ENCODE measurements at regions not wholly inside any gene's neighbourhood (a gene's known extent, or its start where the extent isn't known, plus 50 kb on each side); places are given as distances from the start of the nearest gene placed in this dataset.
A peak's percentile ranks its signal among the peaks of the same experiment; 100 is the strongest.

GRCh38 chr2:145095641-145096435, 575.9 kb upstream of the ZEB2 start:
- DNase-seq, result peak in 1 of 3 donors; percentile 1
- no peak overlapping the region for H3K4me3 ChIP-seq (ENCODE audit: control insufficient read depth in 1 of 7, extremely low read depth in 1 of 7, insufficient read depth in 4 of 7, low read depth in 2 of 7, low read length in 6 of 7)
- H3K27ac ChIP-seq (ENCODE audit: insufficient read depth in 1 of 2, low read depth in 1 of 2, low read length in 2 of 2, poor library complexity in 1 of 2, severe bottlenecking in 2 of 2), result no peak overlapping the region
- H3K9me3 ChIP-seq (ENCODE audit: control extremely low read depth in 1 of 5, control insufficient read depth in 4 of 5, insufficient read depth in 2 of 5, low read depth in 1 of 5, low read length in 4 of 5), result peaks cover 0 to 2% (median 0%) of the 10 kb centered on the region in 5 experiments
- WGBS (ENCODE audit: insufficient coverage), result no CpG with 5 or more reads among the region's 3 CpGs
- H3K4me1 ChIP-seq (ENCODE audit: control extremely low read depth in 1 of 4, control insufficient read depth in 4 of 4, insufficient read depth in 4 of 4, low read length in 3 of 4), result no peaks in the 10 kb centered on the region
- ChIA-PET POLR2A (no interaction called here), CTCF (no interaction called here)
- H3K36me3 ChIP-seq (ENCODE audit: control insufficient read depth in 4 of 4, insufficient read depth in 4 of 4, low read length in 3 of 4), result no peaks in the 10 kb centered on the region
- no peaks in the 10 kb centered on the region for H3K27me3 ChIP-seq (replicated peaks in 2 of 5; ENCODE audit: control insufficient read depth in 4 of 5, insufficient read depth in 5 of 5, low read length in 4 of 5)

GRCh38 chr2:145094370-145094769, 574.5 kb upstream of the ZEB2 start:
- no peaks in the 10 kb centered on the region for H3K4me1 ChIP-seq (ENCODE audit: control extremely low read depth in 1 of 4, control insufficient read depth in 4 of 4, insufficient read depth in 4 of 4, low read length in 3 of 4)
- H3K4me3 ChIP-seq (ENCODE audit: control insufficient read depth in 1 of 7, extremely low read depth in 1 of 7, insufficient read depth in 4 of 7, low read depth in 2 of 7, low read length in 6 of 7), result no peak overlapping the region
- DNase-seq, result no peak
- POLR2A ChIA-PET, result no interaction called here
- H3K36me3 ChIP-seq (ENCODE audit: control insufficient read depth in 4 of 4, insufficient read depth in 4 of 4, low read length in 3 of 4), result no peaks in the 10 kb centered on the region
- no peaks in the 10 kb centered on the region for H3K27me3 ChIP-seq (replicated peaks in 2 of 5; ENCODE audit: control insufficient read depth in 4 of 5, insufficient read depth in 5 of 5, low read length in 4 of 5)
- no peak overlapping the region for H3K27ac ChIP-seq (ENCODE audit: insufficient read depth in 1 of 2, low read depth in 1 of 2, low read length in 2 of 2, poor library complexity in 1 of 2, severe bottlenecking in 2 of 2)
- CTCF ChIA-PET, result no interaction called here
- peaks cover 0 to 6% (median 2%) of the 10 kb centered on the region in 5 experiments for H3K9me3 ChIP-seq (ENCODE audit: control extremely low read depth in 1 of 5, control insufficient read depth in 4 of 5, insufficient read depth in 2 of 5, low read depth in 1 of 5, low read length in 4 of 5)

- Histone ChIP-seq H3K27ac (ENCODE audit: insufficient read depth in 1 of 2, low read depth in 1 of 2, low read length in 2 of 2, poor library complexity in 1 of 2, severe bottlenecking in 2 of 2) (no peak overlapping the region), H3K36me3 (ENCODE audit: control insufficient read depth in 4 of 4, insufficient read depth in 4 of 4, low read length in 3 of 4) (no peaks in the 10 kb centered on the region), H3K4me3 (ENCODE audit: control insufficient read depth in 1 of 7, extremely low read depth in 1 of 7, insufficient read depth in 4 of 7, low read depth in 2 of 7, low read length in 6 of 7) (no peak overlapping the region), H3K27me3 (replicated peaks in 2 of 5; ENCODE audit: control insufficient read depth in 4 of 5, insufficient read depth in 5 of 5, low read length in 4 of 5) (no peaks in the 10 kb centered on the region), H3K9me3 (ENCODE audit: control extremely low read depth in 1 of 5, control insufficient read depth in 4 of 5, insufficient read depth in 2 of 5, low read depth in 1 of 5, low read length in 4 of 5) (peaks cover 0 to 6% (median 2%) of the 10 kb centered on the region in 5 experiments), H3K4me1 (ENCODE audit: control extremely low read depth in 1 of 4, control insufficient read depth in 4 of 4, insufficient read depth in 4 of 4, low read length in 3 of 4) (no peaks in the 10 kb centered on the region)
- ChIA-PET CTCF (no interaction called here), POLR2A (no interaction called here)
- no peak for DNase-seq
These were observed 572.0 kb upstream of the ZEB2 start for GRCh38 chr2:145091967-145092366.

- H3K36me3 ChIP-seq (ENCODE audit: control insufficient read depth in 4 of 4, insufficient read depth in 4 of 4, low read length in 3 of 4), result no peaks in the 10 kb centered on the region
- peaks cover 0 to 6% (median 2%) of the 10 kb centered on the region in 5 experiments for H3K9me3 ChIP-seq (ENCODE audit: control extremely low read depth in 1 of 5, control insufficient read depth in 4 of 5, insufficient read depth in 2 of 5, low read depth in 1 of 5, low read length in 4 of 5)
- POLR2A ChIA-PET, result no interaction called here
- no CpG with 5 or more reads among the region's 2 CpGs for WGBS (ENCODE audit: insufficient coverage)
- CTCF ChIA-PET, result no interaction called here
- no peak for DNase-seq
- H3K27me3 ChIP-seq (replicated peaks in 2 of 5; ENCODE audit: control insufficient read depth in 4 of 5, insufficient read depth in 5 of 5, low read length in 4 of 5), result no peaks in the 10 kb centered on the region
- H3K27ac ChIP-seq (ENCODE audit: insufficient read depth in 1 of 2, low read depth in 1 of 2, low read length in 2 of 2, poor library complexity in 1 of 2, severe bottlenecking in 2 of 2), result no peak overlapping the region
- no peaks in the 10 kb centered on the region for H3K4me1 ChIP-seq (ENCODE audit: control extremely low read depth in 1 of 4, control insufficient read depth in 4 of 4, insufficient read depth in 4 of 4, low read length in 3 of 4)
- no peak overlapping the region for H3K4me3 ChIP-seq (ENCODE audit: control insufficient read depth in 1 of 7, extremely low read depth in 1 of 7, insufficient read depth in 4 of 7, low read depth in 2 of 7, low read length in 6 of 7)
These were observed 571.2 kb upstream of the ZEB2 start for GRCh38 chr2:145090841-145091761.

DNA sequence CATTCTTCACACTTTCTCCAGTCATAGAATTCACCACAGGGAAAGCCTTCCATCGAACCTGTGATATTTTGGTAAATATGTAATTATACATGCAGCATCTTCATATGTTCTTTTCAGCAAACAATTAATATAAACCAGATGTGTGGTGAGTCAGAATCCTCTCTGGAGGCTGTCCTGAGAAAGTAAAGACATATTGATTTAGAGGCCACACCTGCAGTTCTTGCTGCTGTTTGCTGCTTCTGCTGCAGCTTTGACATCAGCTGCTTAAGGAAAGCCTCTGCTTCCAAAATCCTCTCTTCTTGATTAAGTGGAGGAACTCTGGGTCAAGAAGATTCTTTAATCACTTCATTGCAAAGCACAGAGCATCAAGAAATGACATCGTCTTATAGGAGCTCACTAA, 568.8 kb upstream of the ZEB2 start:
- ChIA-PET CTCF (no interaction called here), POLR2A (no interaction called here)
- H3K4me1 ChIP-seq (ENCODE audit: control extremely low read depth in 1 of 4, control insufficient read depth in 4 of 4, insufficient read depth in 4 of 4, low read length in 3 of 4), result no peaks in the 10 kb centered on the region
- H3K27me3 ChIP-seq (replicated peaks in 2 of 5; ENCODE audit: control insufficient read depth in 4 of 5, insufficient read depth in 5 of 5, low read length in 4 of 5), result no peaks in the 10 kb centered on the region
- no peak for DNase-seq
- H3K27ac ChIP-seq (ENCODE audit: insufficient read depth in 1 of 2, low read depth in 1 of 2, low read length in 2 of 2, poor library complexity in 1 of 2, severe bottlenecking in 2 of 2), result no peak overlapping the region
- H3K4me3 ChIP-seq (ENCODE audit: control insufficient read depth in 1 of 7, extremely low read depth in 1 of 7, insufficient read depth in 4 of 7, low read depth in 2 of 7, low read length in 6 of 7), result no peak overlapping the region
- no peaks in the 10 kb centered on the region for H3K36me3 ChIP-seq (ENCODE audit: control insufficient read depth in 4 of 4, insufficient read depth in 4 of 4, low read length in 3 of 4)
- WGBS (ENCODE audit: insufficient coverage), result 100% methylated on average over 1 of the region's 2 CpGs
- peaks cover 0 to 6% (median 2%) of the 10 kb centered on the region in 5 experiments for H3K9me3 ChIP-seq (ENCODE audit: control extremely low read depth in 1 of 5, control insufficient read depth in 4 of 5, insufficient read depth in 2 of 5, low read depth in 1 of 5, low read length in 4 of 5)

- ChIA-PET POLR2A (no interaction called here), CTCF (no interaction called here)
- H3K4me3 ChIP-seq (ENCODE audit: control insufficient read depth in 1 of 7, extremely low read depth in 1 of 7, insufficient read depth in 4 of 7, low read depth in 2 of 7, low read length in 6 of 7), result no peak overlapping the region
- no peaks in the 10 kb centered on the region for H3K27me3 ChIP-seq (replicated peaks in 2 of 5; ENCODE audit: control insufficient read depth in 4 of 5, insufficient read depth in 5 of 5, low read length in 4 of 5)
- no peaks in the 10 kb centered on the region for H3K4me1 ChIP-seq (ENCODE audit: control extremely low read depth in 1 of 4, control insufficient read depth in 4 of 4, insufficient read depth in 4 of 4, low read length in 3 of 4)
- peaks cover 0 to 6% (median 2%) of the 10 kb centered on the region in 5 experiments for H3K9me3 ChIP-seq (ENCODE audit: control extremely low read depth in 1 of 5, control insufficient read depth in 4 of 5, insufficient read depth in 2 of 5, low read depth in 1 of 5, low read length in 4 of 5)
- WGBS (ENCODE audit: insufficient coverage), result 100% methylated on average over 1 of the region's 3 CpGs
- no peak overlapping the region for H3K27ac ChIP-seq (ENCODE audit: insufficient read depth in 1 of 2, low read depth in 1 of 2, low read length in 2 of 2, poor library complexity in 1 of 2, severe bottlenecking in 2 of 2)
- no peaks in the 10 kb centered on the region for H3K36me3 ChIP-seq (ENCODE audit: control insufficient read depth in 4 of 4, insufficient read depth in 4 of 4, low read length in 3 of 4)
- DNase-seq, result no peak
These were observed 567.0 kb upstream of the ZEB2 start for GRCh38 chr2:145086910-145087309.

GRCh38 chr2:145085612-145086011, 565.7 kb upstream of the ZEB2 start:
- no peak for DNase-seq
- Histone ChIP-seq H3K9me3 (ENCODE audit: control extremely low read depth in 1 of 5, control insufficient read depth in 4 of 5, insufficient read depth in 2 of 5, low read depth in 1 of 5, low read length in 4 of 5) (peaks cover 0 to 4% (median 0%) of the 10 kb centered on the region in 5 experiments), H3K4me1 (ENCODE audit: control extremely low read depth in 1 of 4, control insufficient read depth in 4 of 4, insufficient read depth in 4 of 4, low read length in 3 of 4) (no peaks in the 10 kb centered on the region), H3K36me3 (ENCODE audit: control insufficient read depth in 4 of 4, insufficient read depth in 4 of 4, low read length in 3 of 4) (no peaks in the 10 kb centered on the region), H3K4me3 (ENCODE audit: control insufficient read depth in 1 of 7, extremely low read depth in 1 of 7, insufficient read depth in 4 of 7, low read depth in 2 of 7, low read length in 6 of 7) (no peak overlapping the region), H3K27ac (ENCODE audit: insufficient read depth in 1 of 2, low read depth in 1 of 2, low read length in 2 of 2, poor library complexity in 1 of 2, severe bottlenecking in 2 of 2) (no peak overlapping the region), H3K27me3 (replicated peaks in 2 of 5; ENCODE audit: control insufficient read depth in 4 of 5, insufficient read depth in 5 of 5, low read length in 4 of 5) (no peaks in the 10 kb centered on the region)
- WGBS (ENCODE audit: insufficient coverage), result 100% methylated on average over 3 of the region's 3 CpGs
- ChIA-PET POLR2A (no interaction called here), CTCF (no interaction called here)

All from common myeloid progenitor, CD34-positive (primary cell).